Kidney (tissue), 13 donors: ENCODE measurements at regions not wholly inside any gene's neighbourhood (a gene's known extent, or its start where the extent isn't known, plus 50 kb on each side); places are given as distances from the start of the nearest gene placed in this dataset.

Experiments used
- DNase-seq, 5 donors: peaks; one replicate each; pipeline ENCODE4 v3.0.0-alpha.2; 2013 to 2020
- FAIRE-seq: peaks from 2 replicates; lab custom pipeline; 2012; peaks lifted over from hg19 to GRCh38; lab: Jason Lieb, UNC
- H3K27ac ChIP-seq, 2 donors: one replicate each; pipeline ENCODE4 v1.7.0; 2013; ENCODE audit warnings: low read depth in 2 of 2, low read length in 2 of 2, inconsistent platforms in 1 of 2
- H3K27me3 ChIP-seq: one replicate; pipeline ENCODE4 v1.7.1; 2013; ENCODE audit warnings: low read length, inconsistent platforms; ENCODE audit not compliant: control insufficient read depth, insufficient read depth
- H3K36me3 ChIP-seq, 3 donors: one replicate each; pipeline versions ENCODE4 v1.7.0 to v1.7.1; 2013; ENCODE audit warnings: low read length in 3 of 3, control low read depth in 1 of 3, inconsistent platforms in 1 of 3; ENCODE audit not compliant: insufficient read depth in 3 of 3, control insufficient read depth in 2 of 3
- H3K4me1 ChIP-seq, 3 donors: one replicate each; pipeline versions ENCODE4 v1.7.0 to v1.7.1; 2013; ENCODE audit warnings: low read length in 3 of 3, inconsistent platforms in 1 of 3, low read depth in 1 of 3; ENCODE audit not compliant: control insufficient read depth in 2 of 3, insufficient read depth in 2 of 3
- H3K4me3 ChIP-seq, 3 donors: one replicate each; pipeline versions ENCODE4 v1.7.0 to v1.8.1; 2013; ENCODE audit warnings: low read length in 3 of 3, control low read depth in 1 of 3, inconsistent platforms in 1 of 3
- H3K9ac ChIP-seq, 3 donors: one replicate each; pipeline versions ENCODE4 v1.7.0 to v1.7.1; 2013; ENCODE audit warnings: low read length in 3 of 3, control low read depth in 1 of 3, inconsistent platforms in 1 of 3
- H3K9me3 ChIP-seq, 3 donors: one replicate each; pipeline versions ENCODE4 v1.7.0 to v1.7.1; 2013; ENCODE audit warnings: low read length in 3 of 3, control low read depth in 1 of 3, inconsistent platforms in 1 of 3; ENCODE audit not compliant: control insufficient read depth in 2 of 3, insufficient read depth in 1 of 3
- intact Hi-C: fragments of 100-400 bp; cut with DNase I; formaldehyde crosslinking; loops from one replicate; pipeline ENCODE4 v1.11.1; 2022
- TF ChIP-seq, protein P1 (sequence below): IDR thresholded peaks from 3 replicates; pipeline ENCODE4 v1.5.1; 2012; ENCODE audit warnings: mild to moderate bottlenecking, moderate library complexity, borderline replicate concordance; ENCODE audit not compliant: insufficient read depth; ENCODE audit errors: extremely low read depth
- donor health status: control.
- donor health status: control.
- donor health status: control.
- donor health status: control.
- donor health status: control.
- donor health status: DM: yes; HTN: yes; CAD: no.
- donor health status: Normal renal cell carcinoma (clear cell type).

DNA sequence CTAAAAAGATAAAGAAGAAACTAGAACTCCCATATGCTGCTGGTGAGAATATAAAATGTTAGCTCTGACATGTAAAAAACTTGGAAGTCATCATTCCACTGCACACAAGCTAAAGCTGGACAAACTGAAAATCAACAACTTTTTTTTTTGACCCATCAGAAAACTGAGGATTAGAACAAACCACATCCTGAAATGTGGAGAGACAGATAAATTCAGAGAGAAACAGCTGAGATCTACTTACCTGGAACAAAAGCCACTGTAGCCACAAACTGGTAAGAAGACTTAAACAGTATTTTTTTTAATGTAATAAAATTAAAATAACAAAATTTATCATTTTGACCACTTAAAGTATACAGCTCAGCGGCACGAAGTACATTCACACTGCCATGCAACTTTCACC lies 408.5 kb upstream of the RGS17 start:
- no peaks in the 10 kb centered on the region for H3K9me3 ChIP-seq
- TF ChIP-seq, protein P1, sequence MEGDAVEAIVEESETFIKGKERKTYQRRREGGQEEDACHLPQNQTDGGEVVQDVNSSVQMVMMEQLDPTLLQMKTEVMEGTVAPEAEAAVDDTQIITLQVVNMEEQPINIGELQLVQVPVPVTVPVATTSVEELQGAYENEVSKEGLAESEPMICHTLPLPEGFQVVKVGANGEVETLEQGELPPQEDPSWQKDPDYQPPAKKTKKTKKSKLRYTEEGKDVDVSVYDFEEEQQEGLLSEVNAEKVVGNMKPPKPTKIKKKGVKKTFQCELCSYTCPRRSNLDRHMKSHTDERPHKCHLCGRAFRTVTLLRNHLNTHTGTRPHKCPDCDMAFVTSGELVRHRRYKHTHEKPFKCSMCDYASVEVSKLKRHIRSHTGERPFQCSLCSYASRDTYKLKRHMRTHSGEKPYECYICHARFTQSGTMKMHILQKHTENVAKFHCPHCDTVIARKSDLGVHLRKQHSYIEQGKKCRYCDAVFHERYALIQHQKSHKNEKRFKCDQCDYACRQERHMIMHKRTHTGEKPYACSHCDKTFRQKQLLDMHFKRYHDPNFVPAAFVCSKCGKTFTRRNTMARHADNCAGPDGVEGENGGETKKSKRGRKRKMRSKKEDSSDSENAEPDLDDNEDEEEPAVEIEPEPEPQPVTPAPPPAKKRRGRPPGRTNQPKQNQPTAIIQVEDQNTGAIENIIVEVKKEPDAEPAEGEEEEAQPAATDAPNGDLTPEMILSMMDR: no peak
- H3K4me1 ChIP-seq: no peaks in the 10 kb centered on the region
- H3K4me3 ChIP-seq: no peak overlapping the region
- no peaks in the 10 kb centered on the region for H3K36me3 ChIP-seq
- no peak for FAIRE-seq
- no peak overlapping the region for H3K9ac ChIP-seq
- H3K27ac ChIP-seq: no peak overlapping the region
- no peak for DNase-seq
- no peaks in the 10 kb centered on the region for H3K27me3 ChIP-seq
- intact Hi-C loops: no loop called here

DNA sequence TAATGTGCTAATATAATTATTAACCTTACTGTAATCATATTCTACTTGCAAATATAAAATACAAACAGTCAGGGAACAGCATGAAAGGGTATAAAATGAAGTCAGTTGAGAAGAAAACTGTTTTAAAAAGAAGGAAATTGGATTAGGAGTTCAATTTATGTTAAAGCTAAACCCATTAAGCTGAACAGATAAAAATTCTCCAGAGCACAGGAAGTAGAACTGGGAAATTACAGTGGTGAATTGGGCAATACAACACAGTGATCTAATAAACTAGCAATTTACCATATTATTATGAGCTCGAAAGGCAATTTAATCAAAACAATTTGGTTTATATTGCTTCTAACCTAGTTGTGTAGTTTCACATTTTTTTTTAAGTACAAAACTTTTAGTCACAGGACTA lies 407.4 kb upstream of the RGS17 start:
- Histone ChIP-seq H3K9ac (no peak overlapping the region), H3K27ac (no peak overlapping the region), H3K36me3 (no peaks in the 10 kb centered on the region), H3K4me1 (no peaks in the 10 kb centered on the region), H3K4me3 (no peak overlapping the region), H3K9me3 (no peaks in the 10 kb centered on the region), H3K27me3 (no peaks in the 10 kb centered on the region)
- intact Hi-C loops: no loop called here
- TF ChIP-seq, protein P1: no peak
- DNase-seq (no peak), FAIRE-seq (no peak)

DNA sequence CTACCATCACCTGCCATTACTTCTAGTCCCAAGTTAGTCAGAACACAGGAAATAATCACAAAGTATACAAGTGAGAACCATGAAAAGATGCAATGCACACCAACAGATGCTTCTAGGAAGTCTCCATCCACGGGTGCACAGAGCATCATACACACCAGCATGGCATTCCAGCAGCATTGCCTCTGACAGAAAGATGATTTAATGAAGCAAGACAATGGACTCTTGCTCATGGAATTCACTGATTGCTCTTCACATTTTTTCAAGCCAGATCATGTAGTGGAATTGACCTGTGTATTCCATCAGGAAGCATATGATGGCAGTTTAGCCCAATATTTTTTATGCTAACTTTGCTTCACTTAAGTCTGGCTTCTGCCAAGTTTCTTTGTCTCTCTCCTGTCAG lies 406.3 kb upstream of the RGS17 start:
- no peak overlapping the region for H3K4me3 ChIP-seq
- no peaks in the 10 kb centered on the region for H3K27me3 ChIP-seq
- H3K27ac ChIP-seq: no peak overlapping the region
- H3K36me3 ChIP-seq: no peaks in the 10 kb centered on the region
- FAIRE-seq: no peak
- no peaks in the 10 kb centered on the region for H3K4me1 ChIP-seq
- H3K9ac ChIP-seq: no peak overlapping the region
- no peaks in the 10 kb centered on the region for H3K9me3 ChIP-seq
- TF ChIP-seq, protein P1: no peak
- intact Hi-C loops: no loop called here
- no peak for DNase-seq

DNA sequence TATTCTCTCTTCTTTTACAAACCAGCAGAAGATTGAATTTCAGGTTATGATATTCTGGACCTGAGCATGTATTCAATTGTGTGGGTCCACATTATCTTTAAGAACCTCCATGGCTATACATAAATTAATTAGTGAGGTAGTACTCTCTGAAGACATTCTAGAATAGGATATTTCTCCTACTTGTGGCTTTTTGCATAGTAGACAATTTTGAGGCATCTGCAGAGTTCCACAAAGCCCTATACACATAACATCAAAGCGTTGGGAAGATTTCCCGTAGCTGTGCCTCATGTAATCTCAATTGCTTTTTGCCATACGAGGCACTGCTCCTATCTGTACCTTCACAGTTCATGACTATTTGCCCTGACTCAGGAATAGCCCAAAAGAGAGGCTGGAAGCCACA lies 395.4 kb upstream of the RGS17 start:
- no peak overlapping the region for H3K9ac ChIP-seq
- no peak overlapping the region for H3K4me3 ChIP-seq
- no peaks in the 10 kb centered on the region for H3K9me3 ChIP-seq
- no peak overlapping the region for H3K27ac ChIP-seq
- H3K36me3 ChIP-seq: no peaks in the 10 kb centered on the region
- H3K4me1 ChIP-seq: no peaks in the 10 kb centered on the region
- FAIRE-seq (no peak), DNase-seq (no peak)
- H3K27me3 ChIP-seq: no peaks in the 10 kb centered on the region
- TF ChIP-seq, protein P1: no peak
- intact Hi-C loops: no loop called here
